HG02763 (cell line): ENCODE measurements at regions not wholly inside any gene's neighbourhood (a gene's known extent, or its start where the extent isn't known, plus 50 kb on each side); places are given as distances from the start of the nearest gene placed in this dataset.
"Not testable (repeated sequence)": the region's sequence is repeated elsewhere in the genome, so short reads cannot be mapped to it uniquely, and the experiment has no call there.

Source experiments
- ATAC-seq: cut with Tn5 transposase; IDR thresholded peaks from one replicate; pipeline ENCODE4 v1.9.1; 2021; ENCODE audit warnings: mild to moderate bottlenecking, moderate library complexity; ENCODE audit not compliant: unreplicated experiment

GRCh38 chr18:40133253-40133652 lies 1821.8 kb upstream of the PIK3C3 start:
- ATAC-seq = no peak

- not testable (repeated sequence) for ATAC-seq
Measured at GRCh38 chr18:40132438-40132837, 1822.6 kb upstream of the PIK3C3 start.

GRCh38 chr18:40124107-40124506 lies 1830.9 kb upstream of the PIK3C3 start:
- ATAC-seq = no peak

GRCh38 chr18:40120796-40121391 lies 1834.1 kb upstream of the PIK3C3 start:
- no peak for ATAC-seq

- no peak for ATAC-seq
Measured at GRCh38 chr18:40120356-40120755, 1834.7 kb upstream of the PIK3C3 start.

GRCh38 chr18:40119581-40119980 lies 1835.5 kb upstream of the PIK3C3 start:
- ATAC-seq = not testable (repeated sequence)

GRCh38 chr18:40110455-40110854 lies 1844.6 kb upstream of the PIK3C3 start:
- ATAC-seq = no peak

- ATAC-seq = no peak
Measured at GRCh38 chr18:40109252-40110049, 1845.6 kb upstream of the PIK3C3 start.

- ATAC-seq = no peak
Measured at GRCh38 chr18:40108596-40108995, 1846.4 kb upstream of the PIK3C3 start.

GRCh38 chr18:40102903-40103302 lies 1852.1 kb upstream of the PIK3C3 start:
- no peak for ATAC-seq

GRCh38 chr18:40099641-40100040 lies 1855.4 kb upstream of the PIK3C3 start:
- no peak for ATAC-seq

- ATAC-seq = no peak
Measured at GRCh38 chr18:40096675-40097074, 1858.4 kb upstream of the PIK3C3 start.

- ATAC-seq = no peak
Measured at GRCh38 chr18:40094441-40094840, 1860.6 kb upstream of the PIK3C3 start.

GRCh38 chr18:40088130-40088529 lies 1866.9 kb upstream of the PIK3C3 start:
- ATAC-seq = no peak

GRCh38 chr18:40079786-40080185 lies 1875.2 kb upstream of the PIK3C3 start:
- no peak for ATAC-seq

GRCh38 chr18:40075616-40076015 lies 1879.4 kb upstream of the PIK3C3 start:
- no peak for ATAC-seq

GRCh38 chr18:40072761-40073160 lies 1882.3 kb upstream of the PIK3C3 start:
- no peak for ATAC-seq

GRCh38 chr18:40066368-40066767 lies 1888.7 kb upstream of the PIK3C3 start:
- ATAC-seq = no peak

GRCh38 chr18:40063488-40063887 lies 1891.5 kb upstream of the PIK3C3 start:
- ATAC-seq = no peak

- no peak for ATAC-seq
Measured at GRCh38 chr18:40061086-40061485, 1893.9 kb upstream of the PIK3C3 start.

GRCh38 chr18:40060562-40060961 lies 1894.5 kb upstream of the PIK3C3 start:
- ATAC-seq = no peak

- ATAC-seq = no peak
Measured at GRCh38 chr18:40058811-40059570, 1896.0 kb upstream of the PIK3C3 start.
